Activated effector memory CD4-positive, alpha-beta T cell treated with anti-CD3 and anti-CD28 coated beads, Interleukin-2, amount 50 U/mL, for 16 hours (primary cell): ENCODE measurements at regions not wholly inside any gene's neighbourhood (a gene's known extent, or its start where the extent isn't known, plus 50 kb on each side); places are given as distances from the start of the nearest gene placed in this dataset.
"Not testable (repeated sequence)": the region's sequence is repeated elsewhere in the genome, so short reads cannot be mapped to it uniquely, and the experiment has no call there.

ENCODE experiments used
- DNase-seq: peaks from one replicate; pipeline ENCODE4 v3.0.0-alpha.2; 2020

DNA sequence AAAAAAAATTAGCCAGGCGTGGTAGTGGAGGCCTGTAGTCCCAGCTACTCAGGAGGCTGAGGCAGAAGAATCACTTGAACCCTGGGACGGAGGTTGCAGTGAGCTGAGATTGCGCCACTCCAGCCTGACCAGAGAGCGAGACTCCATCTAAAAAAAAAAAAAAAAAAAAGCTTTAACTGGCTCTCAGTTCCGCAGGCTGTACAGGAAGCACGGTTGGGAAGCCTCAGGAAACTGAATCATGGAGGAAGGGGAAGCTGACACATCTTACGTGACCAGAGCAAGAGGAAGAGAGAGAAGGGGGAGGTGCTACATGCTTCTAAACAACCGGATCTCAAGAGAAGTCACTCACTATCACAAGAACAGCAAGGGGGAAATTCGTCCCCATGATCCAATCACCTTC lies 505.6 kb upstream of the SLC8A1 start:
- DNase-seq, result no peak

DNA sequence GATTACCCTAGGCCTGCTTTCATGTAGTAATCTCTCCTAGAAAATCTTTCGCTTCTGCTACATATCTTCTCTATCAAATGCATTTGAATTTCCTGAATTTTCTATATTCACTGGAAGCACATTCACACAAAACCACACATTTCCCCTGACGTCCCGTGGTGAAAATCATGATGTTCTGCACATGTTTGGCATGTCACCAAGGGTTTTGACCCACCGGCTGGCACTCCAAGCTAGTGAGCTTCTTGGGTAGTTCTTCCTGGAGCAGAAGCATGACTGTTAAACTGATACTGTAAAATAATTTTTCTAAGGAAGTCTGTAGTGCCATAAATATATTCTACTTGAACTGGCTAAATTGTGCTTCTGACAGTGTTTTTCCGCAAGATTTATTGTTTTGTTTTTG lies 510.1 kb upstream of the SLC8A1 start:
- no peak for DNase-seq

DNA sequence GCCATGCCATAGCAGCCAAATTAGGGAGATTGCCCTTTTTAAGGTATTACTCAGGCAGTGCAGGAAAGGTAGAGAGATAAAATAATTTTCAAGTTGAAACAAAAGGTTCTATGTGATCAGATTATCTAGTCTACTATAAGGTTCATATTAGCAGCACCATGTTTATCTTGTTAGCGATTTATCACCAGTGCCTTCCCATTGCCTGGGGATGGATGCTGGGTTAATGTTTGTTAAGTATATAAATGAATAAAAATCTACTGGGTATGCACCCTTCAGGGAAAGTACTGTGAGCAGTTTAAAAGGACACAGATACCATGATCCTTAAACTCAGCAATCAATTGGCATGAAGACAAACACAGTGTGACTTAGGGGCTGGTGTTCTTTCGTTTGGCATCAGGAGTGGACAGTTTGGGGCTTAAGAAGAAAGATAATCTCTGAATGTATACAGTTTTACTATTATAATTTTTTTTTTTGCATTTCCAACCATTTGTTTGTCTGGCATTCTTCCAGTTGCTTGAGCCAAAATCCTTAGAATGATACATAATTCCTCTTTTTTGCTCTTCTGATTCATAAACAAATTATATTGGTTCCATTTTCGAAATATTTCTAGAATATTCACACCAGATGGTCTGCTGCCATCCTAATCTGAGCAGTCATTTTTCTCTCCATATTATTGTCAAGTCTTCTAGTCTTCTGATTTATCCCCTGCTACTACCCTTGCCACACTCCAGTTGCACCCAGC lies 512.8 kb upstream of the SLC8A1 start:
- DNase-seq, result no peak

DNA sequence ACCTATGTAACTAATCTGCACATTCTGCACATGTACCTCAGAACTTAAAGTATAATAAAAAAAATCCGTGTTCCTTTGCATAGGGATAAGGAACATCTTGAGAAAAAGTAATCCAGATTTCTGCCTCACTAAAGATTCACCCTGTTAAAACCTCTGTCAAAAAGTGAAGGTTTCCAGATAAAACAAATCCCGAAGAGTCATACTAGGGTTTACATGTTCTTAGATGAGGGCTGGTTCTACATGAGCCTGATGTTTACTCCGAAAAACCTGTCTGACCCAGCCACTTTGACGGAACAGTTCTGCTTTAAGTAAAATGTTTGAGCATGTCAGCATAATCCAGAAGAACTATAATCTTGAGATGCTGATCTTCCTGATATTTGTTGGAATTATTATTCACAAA lies 515.6 kb upstream of the SLC8A1 start:
- no peak for DNase-seq

DNA sequence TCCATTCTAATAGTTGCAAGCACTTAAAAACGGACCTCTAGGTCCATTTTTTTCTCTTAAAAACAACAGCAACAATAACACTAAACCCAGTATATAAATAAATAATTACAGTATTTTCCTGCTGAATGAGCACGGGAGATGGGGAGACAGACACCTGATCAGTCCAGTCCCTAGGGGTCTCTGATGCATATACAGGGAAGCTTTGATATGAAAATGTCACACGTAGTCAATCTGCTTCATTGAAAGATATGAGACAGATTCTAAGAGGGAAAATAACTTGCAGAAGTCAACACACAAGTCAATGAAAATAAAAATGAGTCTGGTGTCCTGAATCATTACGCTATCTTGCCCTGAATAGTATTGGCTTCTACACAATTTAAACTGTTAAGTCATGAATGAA lies 523.3 kb upstream of the SLC8A1 start:
- DNase-seq, result no peak

DNA sequence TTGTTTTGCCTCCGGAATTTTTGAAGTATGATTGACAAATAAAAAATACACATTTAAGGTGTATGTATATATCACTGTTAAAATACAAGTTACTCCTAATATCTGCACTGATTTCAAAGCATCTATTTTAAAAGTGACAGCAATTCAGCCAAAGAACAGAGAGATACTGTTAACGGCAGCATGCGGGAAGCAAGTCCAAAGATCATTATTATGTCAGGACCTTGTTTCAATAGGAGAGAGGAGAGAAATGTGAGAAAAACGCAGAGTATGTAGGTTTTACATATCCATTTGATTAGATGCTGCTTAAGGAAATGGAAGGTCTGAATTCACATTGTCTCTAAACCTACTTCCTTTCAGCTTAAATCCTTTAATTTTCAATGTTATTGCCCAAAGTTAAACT lies 545.5 kb upstream of the SLC8A1 start:
- no peak for DNase-seq

DNA sequence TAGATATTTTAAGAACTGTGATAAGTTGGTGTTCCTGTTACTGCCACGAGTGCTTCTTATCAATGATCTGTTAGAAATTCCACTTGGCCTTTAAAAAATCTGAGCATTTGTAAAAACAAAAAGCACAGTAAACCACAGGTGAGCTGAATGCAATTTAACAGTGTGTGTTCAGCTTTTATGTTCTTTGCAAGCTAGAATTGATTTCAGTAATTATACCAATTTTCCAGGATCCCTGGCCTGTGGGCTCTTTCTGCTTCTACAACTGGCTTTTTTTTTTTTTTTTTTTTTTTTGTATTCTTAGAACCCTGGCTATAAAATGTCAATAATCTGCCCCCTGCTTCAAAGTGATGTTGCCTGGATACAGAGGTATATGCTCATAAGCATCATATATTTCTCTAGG lies 548.5 kb upstream of the SLC8A1 start:
- no peak for DNase-seq

DNA sequence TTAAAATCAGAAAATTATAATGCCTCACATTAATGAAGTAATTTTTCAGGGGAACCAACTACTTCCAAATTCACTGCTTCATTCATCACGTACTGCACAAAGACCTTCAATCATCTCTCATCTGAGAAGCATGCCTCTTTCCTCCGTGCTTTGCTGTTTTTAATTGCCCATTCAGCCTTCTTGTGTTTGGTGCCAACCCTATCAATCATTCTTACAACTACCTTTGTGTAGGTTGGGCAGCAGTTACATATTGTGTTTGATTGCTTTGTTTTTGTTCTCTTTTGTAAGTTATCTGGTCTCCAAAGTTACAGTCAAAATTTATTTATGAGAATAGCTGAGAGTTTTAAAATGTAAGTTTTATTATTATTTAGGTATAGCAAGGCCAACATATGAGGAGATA lies 549.0 kb upstream of the SLC8A1 start:
- DNase-seq, result no peak

DNA sequence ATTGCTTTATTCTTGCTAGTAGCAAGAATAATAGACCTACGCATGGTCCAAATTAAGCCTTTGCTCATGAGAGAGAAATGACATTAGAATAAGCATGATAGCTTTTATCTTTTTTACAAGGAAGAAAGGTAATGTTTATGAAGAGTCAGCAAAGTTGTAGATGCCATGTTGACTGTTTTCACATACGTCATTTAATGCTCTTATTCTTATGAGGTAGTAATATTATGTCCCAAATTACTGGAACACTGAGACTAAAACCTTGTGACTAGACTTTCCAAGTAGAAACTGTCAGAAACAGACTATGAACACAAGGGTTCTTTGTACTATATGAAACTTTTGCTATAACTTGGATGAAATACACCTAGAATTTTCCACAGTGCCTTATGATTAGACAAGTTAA lies 552.8 kb upstream of the SLC8A1 start:
- DNase-seq, result no peak

DNA sequence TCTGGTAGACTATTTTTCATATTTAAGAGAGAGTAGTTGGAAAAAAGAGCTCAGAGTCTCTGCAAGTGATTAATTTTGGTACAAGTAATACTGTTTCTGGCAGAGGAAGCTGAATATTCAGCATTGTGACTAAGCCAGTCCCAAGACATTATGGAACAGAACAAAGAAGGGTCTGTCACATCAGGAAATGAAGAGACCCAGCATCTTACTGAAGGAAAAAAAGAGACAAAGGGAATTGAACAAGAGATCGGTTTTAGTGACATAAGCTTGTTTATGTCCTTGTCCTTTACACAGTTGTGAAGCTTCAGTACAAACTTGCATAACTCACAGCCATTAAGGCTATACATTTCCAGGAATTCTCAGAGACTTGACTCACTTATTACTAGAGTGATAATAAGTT lies 568.5 kb upstream of the SLC8A1 start:
- DNase-seq, result no peak

DNA sequence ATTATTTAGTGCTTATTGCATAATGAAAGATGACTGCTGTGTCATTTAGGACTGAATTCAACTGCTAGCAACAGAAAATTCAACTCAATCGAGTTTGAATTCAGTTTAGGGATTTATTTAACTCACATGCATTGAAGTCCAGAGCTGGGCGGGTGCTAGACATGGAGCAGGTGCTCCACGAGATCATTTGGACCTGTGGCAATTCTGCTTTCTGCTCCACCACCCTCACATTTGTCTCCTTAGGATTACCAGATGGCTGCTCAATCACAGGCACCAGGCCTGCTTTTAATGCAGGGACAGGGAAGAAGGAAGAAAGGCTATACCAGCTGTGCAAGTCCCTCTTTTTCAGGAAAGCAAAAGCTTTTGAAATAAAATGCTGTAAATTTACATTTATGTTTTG lies 572.9 kb upstream of the SLC8A1 start:
- DNase-seq, result no peak

DNA sequence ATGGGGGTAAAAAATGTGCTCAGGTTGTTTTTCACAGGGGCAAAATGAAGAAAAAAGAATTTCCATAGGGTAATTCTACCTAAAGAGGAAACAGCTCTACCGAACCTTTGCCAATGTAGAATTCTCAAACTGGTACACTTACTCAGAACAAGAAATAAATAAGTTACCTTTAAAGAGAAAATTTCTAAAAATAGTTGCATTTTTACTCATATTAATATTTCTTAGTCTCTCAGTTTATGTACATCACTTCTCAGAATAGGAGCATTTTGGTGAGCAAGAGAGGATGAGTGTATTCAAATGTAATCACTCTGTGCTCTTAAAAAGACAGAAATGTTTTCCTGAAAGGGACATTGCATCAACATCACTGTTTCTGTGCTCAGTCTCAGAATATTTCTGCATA lies 574.7 kb upstream of the SLC8A1 start:
- no peak for DNase-seq

DNA sequence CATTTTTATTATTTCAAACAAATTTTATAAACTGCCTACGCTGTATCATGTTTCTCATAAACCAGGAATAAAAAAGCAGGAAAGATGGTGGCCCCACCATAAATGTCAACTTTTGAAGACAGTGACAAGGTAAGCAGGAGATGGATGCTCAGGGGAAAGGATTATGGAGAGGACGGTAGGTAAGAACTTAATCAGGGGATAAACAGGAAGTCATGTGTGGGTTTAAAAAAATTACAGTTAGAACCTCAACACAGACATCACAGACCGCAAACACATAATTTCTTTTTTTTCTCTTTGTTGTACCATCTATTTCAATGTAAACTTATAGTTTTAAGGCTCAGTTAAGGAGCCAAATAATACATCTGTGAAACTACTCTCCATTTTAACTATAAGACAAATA lies 575.2 kb upstream of the SLC8A1 start:
- DNase-seq, result no peak

DNA sequence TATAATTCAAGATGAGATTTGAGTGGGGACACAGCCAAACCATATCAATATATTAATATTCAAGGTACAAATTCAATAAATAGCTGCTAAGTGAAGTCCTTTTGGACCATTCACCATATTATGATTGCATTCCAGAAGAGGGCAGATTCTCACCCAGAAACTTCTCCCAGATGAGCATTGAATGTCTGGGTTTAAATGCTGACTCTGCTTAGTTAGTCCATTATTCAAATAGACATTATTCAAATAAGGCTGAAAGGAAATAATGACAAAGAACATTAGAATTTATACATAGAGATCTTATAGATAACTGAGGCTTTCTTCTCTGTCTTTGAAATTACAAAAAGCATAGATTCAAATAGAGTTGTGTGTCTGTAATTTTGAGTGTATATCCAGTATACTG lies 579.4 kb upstream of the SLC8A1 start:
- DNase-seq, result no peak

DNA sequence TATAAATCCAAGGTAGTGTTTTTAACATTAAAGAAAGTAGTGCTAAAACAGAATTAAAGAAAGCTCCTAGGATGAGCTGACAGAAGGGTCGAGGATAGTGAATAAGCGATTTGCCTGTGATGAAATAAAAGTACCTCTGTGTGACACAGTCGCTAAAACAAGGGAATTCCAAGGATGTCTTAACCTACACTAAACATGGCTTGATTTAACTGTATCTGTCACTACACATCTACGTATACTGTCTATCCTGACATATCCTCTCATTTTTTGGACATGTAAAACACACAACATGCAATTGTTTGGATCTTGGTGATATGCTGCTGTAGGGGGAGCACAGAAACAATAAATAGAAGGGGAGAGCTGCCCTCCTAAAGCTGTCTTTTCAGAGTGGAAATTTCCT lies 580.8 kb upstream of the SLC8A1 start:
- no peak for DNase-seq

DNA sequence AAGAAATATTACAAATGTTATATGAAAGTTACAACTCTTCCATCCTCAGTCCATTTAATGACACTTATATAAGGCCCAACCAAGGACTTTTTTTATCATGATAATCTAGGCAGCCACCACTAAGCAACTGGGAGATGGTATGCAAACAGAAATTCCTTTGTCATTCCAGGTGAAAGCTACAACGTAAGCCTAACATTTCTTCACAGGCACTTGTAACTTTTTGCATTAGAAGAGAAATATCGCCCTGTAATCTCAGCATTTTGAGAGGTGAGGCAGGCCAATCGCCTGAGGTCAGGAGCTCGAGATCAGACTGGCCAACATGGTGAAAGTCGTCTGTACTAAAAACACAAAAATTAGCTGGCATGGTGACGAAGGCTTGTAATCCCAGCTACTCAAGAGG lies 581.2 kb upstream of the SLC8A1 start:
- no peak for DNase-seq

DNA sequence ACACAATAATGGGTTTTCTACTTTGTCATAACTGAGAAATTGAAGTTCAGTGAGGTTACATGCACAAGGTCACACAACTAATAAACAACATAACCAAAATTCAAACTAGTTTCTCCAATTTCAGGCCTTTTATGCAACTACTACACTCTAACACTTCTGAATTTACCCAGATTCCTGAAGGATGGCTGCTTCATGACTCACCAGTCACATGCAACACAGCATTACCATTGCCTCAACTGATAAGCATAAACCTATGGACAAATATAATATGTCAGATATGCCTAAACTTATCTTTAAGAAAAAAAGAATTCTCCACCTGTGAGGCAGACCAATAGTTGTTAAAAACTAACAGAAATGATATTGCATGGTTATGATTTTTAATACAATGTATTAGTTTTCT lies 586.5 kb upstream of the SLC8A1 start:
- no peak for DNase-seq

DNA sequence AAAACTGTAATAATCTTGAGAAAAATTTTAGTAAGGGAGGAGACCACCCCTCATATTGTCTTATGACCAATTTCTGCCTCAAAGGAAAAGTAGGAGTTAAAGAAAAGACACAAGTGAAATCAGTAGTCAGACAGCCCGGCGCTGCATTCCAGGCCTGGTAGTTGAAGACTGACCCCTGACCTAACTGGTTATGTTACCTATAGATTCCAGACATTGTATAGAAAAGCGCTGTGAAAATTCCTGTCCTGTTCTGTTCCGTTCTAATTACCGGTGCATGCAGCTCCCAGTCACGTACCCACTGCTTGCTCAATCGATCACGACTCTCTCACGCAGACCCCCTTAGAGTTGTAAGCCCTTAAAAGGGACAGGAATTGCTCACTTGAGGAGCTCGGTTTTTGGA lies 587.9 kb upstream of the SLC8A1 start:
- not testable (repeated sequence) for DNase-seq

DNA sequence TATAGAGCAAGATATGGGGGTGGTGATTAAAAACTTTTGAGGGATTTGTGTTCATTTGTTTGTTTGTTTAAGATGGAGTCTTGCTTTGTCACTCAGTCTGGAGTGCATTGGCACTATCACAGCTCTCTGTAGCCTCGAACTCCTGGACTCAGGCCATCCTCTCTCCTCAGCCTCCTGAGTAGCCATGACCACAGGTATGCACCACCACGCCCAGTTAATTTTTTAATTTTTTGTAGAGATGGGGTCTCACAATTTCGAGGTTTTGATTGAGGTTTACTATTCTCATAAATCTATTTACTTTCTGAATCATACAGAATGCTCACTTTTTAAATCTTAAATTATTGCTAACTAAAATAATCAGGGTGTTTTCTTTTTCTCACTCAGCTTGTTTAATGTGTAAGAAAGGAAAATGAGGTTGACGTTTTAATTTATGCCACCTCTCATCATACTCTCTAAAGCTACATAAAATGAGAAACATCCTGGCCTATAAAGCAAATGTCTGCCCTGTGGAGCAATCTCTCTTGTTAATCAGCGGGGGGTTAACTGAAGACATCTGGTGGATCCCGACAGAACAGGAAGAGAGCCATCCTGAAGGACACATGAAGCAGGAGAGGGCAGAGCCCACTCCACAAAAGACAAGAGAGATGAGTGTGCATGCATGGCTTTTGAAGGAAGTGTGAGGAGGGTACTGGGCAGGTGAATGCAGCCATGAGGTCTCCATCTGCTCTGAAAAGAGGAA lies 589.1 kb upstream of the SLC8A1 start:
- no peak for DNase-seq

DNA sequence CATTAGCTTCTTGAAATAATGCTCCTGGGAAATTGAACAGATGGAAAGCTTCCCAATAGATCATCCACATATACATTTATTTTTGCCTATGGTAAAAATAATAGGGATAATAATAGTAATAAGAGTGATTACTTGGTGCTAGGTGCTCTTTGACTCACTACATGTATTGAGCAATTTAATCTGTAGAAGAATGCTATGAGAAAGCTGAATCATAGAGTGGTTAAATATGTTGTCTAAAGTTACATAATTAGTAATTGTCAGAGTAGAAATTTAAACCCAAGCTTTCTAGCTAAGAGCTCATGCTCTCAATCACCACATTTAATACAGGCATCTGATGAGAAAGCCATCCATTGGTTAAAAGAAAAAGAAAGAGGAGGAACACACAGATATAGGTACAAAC lies 590.5 kb upstream of the SLC8A1 start:
- DNase-seq, result no peak

DNA sequence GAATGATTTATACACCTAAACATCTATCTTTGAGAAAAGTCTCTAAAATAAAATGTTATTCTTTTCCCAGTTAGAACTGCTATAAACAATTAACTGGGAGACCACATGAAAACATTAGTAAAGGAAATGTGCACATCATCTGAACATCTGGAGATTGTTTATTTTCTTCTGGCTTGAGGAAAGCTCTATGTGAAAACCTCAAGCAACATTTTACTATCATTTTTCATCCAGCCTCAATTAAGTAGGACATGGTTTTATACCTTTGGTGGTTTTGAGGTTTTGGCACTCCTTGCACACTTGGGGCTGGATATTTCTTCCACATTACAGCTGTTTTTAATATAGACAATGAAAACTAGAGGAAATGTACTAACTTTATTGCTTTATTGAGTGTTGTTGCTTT lies 609.5 kb upstream of the SLC8A1 start:
- no peak for DNase-seq

DNA sequence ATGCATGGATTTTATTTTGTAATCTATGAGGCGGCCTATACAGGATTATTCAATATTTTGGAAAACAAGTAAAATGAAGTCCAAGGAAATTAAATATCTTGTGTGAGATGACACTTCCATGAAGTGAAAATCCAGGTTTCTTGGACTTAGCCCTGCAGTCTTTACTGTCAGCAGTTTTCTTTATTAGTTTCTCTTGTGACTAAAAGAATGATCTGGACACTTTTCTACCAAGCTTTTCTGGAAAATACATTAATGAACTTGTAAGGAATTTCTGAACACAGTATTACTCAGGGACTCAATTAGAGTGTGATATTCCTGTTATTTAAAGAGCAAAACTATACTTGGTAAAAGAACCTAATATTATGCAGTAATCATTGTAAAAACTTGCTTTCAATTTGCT lies 610.4 kb upstream of the SLC8A1 start:
- DNase-seq, result no peak

DNA sequence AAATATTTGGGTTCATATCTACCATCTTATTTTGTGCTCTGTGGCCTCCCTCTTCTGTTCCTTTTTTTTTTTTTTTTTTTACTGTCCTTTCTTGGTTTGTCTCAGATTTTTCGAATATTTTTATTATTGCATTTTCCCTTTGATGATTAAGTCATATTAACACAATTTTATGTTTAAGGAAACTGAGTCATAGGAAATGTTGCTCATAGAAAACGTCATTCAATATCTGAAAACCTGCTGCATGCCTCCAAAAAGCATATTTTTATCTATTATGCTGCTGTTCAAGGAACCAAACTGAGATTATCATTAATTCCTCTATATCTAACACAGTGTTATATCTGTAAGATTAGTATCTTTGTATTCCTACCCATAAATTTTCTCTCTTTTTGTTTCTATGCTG lies 614.3 kb upstream of the SLC8A1 start:
- no peak for DNase-seq

DNA sequence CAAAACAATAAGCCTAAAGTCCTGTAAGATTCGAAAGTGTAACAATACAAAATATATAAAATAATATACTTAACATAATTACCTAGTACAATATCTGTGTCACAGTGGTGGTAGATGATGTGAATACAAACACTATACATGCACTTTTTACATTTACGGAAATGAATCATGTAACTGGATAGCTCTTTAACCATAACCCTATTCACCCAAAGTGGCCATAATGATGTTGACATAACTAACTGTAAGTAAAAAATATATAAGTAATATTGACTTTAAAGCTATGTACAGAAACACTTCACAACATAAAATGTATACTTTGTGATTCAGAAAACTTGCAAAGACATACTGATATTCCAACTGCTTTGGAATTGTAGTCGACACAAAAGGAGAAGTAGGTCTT lies 616.9 kb upstream of the SLC8A1 start:
- DNase-seq, result no peak

DNA sequence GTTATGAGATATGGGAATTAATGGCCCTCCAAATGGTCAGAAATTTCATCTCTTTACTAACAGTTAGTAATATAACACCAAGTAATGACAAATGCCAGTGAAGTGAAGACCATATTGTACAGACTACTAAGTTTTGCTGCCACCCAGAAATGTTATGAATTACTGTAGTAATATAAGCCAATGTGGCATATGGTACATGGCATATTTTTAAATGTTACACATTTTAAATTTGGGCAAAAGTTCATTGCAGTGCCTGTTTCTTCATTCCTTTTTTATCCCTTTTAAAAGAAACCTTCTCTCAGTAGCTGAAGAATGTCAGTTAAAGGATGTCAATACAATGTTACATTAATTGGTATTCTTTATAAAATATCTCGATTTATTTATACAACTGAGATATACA lies 626.5 kb upstream of the SLC8A1 start:
- DNase-seq, result no peak
